HG02884 (cell line): ENCODE measurements at regions not wholly inside any gene's neighbourhood (a gene's known extent, or its start where the extent isn't known, plus 50 kb on each side); places are given as distances from the start of the nearest gene placed in this dataset.
A peak's percentile ranks its signal among the peaks of the same experiment; 100 is the strongest.
"Not testable (repeated sequence)": the region's sequence is repeated elsewhere in the genome, so short reads cannot be mapped to it uniquely, and the experiment has no call there.

Source experiments
- ATAC-seq: cut with Tn5 transposase; IDR thresholded peaks from one replicate; pipeline ENCODE4 v1.9.1; 2021; ENCODE audit warnings: mild to moderate bottlenecking, moderate library complexity; ENCODE audit not compliant: unreplicated experiment

GRCh38 chr20:5492937-5493336 lies 117.9 kb downstream of the GPCPD1 start:
- no peak for ATAC-seq

- ATAC-seq = no peak
Measured at GRCh38 chr20:5491455-5491854, 119.4 kb downstream of the GPCPD1 start.

GRCh38 chr20:5489601-5490000 lies 121.2 kb downstream of the GPCPD1 start:
- no peak for ATAC-seq

- no peak for ATAC-seq
Measured at GRCh38 chr20:5488823-5489222, 122.0 kb downstream of the GPCPD1 start.

GRCh38 chr20:5486377-5487054 lies 124.3 kb downstream of the GPCPD1 start:
- no peak for ATAC-seq

- ATAC-seq = no peak
Measured at GRCh38 chr20:5484926-5485325, 125.9 kb downstream of the GPCPD1 start.

- ATAC-seq = no peak
Measured at GRCh38 chr20:5484346-5484745, 126.5 kb downstream of the GPCPD1 start.

GRCh38 chr20:5482791-5483190 lies 128.0 kb downstream of the GPCPD1 start:
- no peak for ATAC-seq

- ATAC-seq = no peak
Measured at GRCh38 chr20:5481872-5482271, 128.9 kb downstream of the GPCPD1 start.

- peak; percentile 53 for ATAC-seq
Measured at GRCh38 chr20:5480824-5481600, 129.8 kb downstream of the GPCPD1 start.

GRCh38 chr20:5474646-5475550 lies 135.9 kb downstream of the GPCPD1 start:
- no peak for ATAC-seq

- ATAC-seq = not testable (repeated sequence)
Measured at GRCh38 chr20:5471866-5472265, 138.9 kb downstream of the GPCPD1 start.

GRCh38 chr20:5471368-5471767 lies 139.4 kb downstream of the GPCPD1 start:
- no peak for ATAC-seq

GRCh38 chr20:5470943-5471342 lies 139.9 kb downstream of the GPCPD1 start:
- no peak for ATAC-seq

GRCh38 chr20:5470458-5470857 lies 140.3 kb downstream of the GPCPD1 start:
- no peak for ATAC-seq

- no peak for ATAC-seq
Measured at GRCh38 chr20:5469111-5469510, 141.7 kb downstream of the GPCPD1 start.

- ATAC-seq = no peak
Measured at GRCh38 chr20:5467086-5467485, 143.7 kb downstream of the GPCPD1 start.

GRCh38 chr20:5465604-5465927 lies 145.2 kb downstream of the GPCPD1 start:
- ATAC-seq = no peak

- ATAC-seq = no peak
Measured at GRCh38 chr20:5464901-5465603, 145.8 kb downstream of the GPCPD1 start.

- ATAC-seq = no peak
Measured at GRCh38 chr20:5463007-5463686, 146.4 kb upstream of the PROKR2 start.
